SU-DHL-6 (cell line): ENCODE measurements at regions not wholly inside any gene's neighbourhood (a gene's known extent, or its start where the extent isn't known, plus 50 kb on each side); places are given as distances from the start of the nearest gene placed in this dataset.

ENCODE experiments used
- H2AFZ ChIP-seq: fragments of 200-600 bp; sonication (generic); 2 replicates; pipeline ENCODE4 v1.6.1; 2014; ENCODE audit warnings: low read depth, mild to moderate bottlenecking, moderate library complexity, mixed read lengths, antibody characterized with exemption, low read length; ENCODE audit not compliant: severe bottlenecking
- H3F3A ChIP-seq: fragments of 200-600 bp; shearing (Covaris generic); 2 replicates; pipeline ENCODE4 v1.6.0; 2016; ENCODE audit warnings: antibody characterized with exemption, mild to moderate bottlenecking; ENCODE audit not compliant: insufficient read depth
- H3K27ac ChIP-seq: fragments of 200-600 bp; sonication (generic); 2 replicates; pipeline ENCODE4 v1.5.1; 2016; ENCODE audit warnings: low read depth, mild to moderate bottlenecking, low read length, moderate library complexity, mixed read lengths
- H3K27me3 ChIP-seq: fragments of 200-600 bp; sonication (generic), shearing (Covaris generic); 2 replicates; pipeline ENCODE4 v1.6.0; 2014; ENCODE audit warnings: mild to moderate bottlenecking, low read length
- H3K36me3 ChIP-seq: fragments of 200-600 bp; sonication (generic); 2 replicates; pipeline ENCODE4 v1.6.1; 2014; ENCODE audit warnings: mild to moderate bottlenecking, low read length, mixed read lengths
- H3K4me2 ChIP-seq: fragments of 300-600, 200-600 bp; shearing (Covaris generic), sonication (generic); 2 replicates; pipeline ENCODE4 v1.6.0; 2014; ENCODE audit warnings: low read length, low read depth, mild to moderate bottlenecking; ENCODE audit not compliant: poor library complexity, severe bottlenecking
- H3K4me3 ChIP-seq: fragments of 200-600 bp; sonication (generic); 2 replicates; pipeline ENCODE4 v1.5.1; 2014; ENCODE audit warnings: antibody characterized with exemption, low read length, mild to moderate bottlenecking, mixed read lengths; ENCODE audit not compliant: insufficient read depth, poor library complexity, severe bottlenecking
- H3K79me2 ChIP-seq: fragments of 200-600 bp; sonication (generic); 2 replicates; pipeline ENCODE4 v1.6.1; 2014; ENCODE audit warnings: mild to moderate bottlenecking, low read length, moderate library complexity; ENCODE audit not compliant: insufficient read depth
- H3K9ac ChIP-seq: fragments of 200-600 bp; sonication (generic); 2 replicates; pipeline ENCODE4 v1.7.0; 2014; ENCODE audit warnings: mild to moderate bottlenecking, low read length
- H3K9me2 ChIP-seq: fragments of 200-600 bp; sonication (generic); replicated peaks from 2 replicates; pipeline ENCODE4 v1.6.1; 2014; ENCODE audit warnings: low read length; ENCODE audit not compliant: insufficient read depth
- H3K9me3 ChIP-seq: fragments of 200-600 bp; sonication (generic); 2 replicates; pipeline ENCODE4 v1.6.1; 2014; ENCODE audit warnings: low read length, mixed read lengths; ENCODE audit not compliant: insufficient read depth
- H4K20me1 ChIP-seq: fragments of 200-600 bp; sonication (generic); 2 replicates; pipeline ENCODE4 v1.6.1; 2014; ENCODE audit warnings: low read depth, mild to moderate bottlenecking, antibody characterized with exemption, low read length, moderate library complexity, mixed read lengths
- EZH2phosphoT487 ChIP-seq: fragments of 200-600 bp; sonication (generic), shearing (Covaris generic); conservative IDR thresholded peaks from 2 replicates; pipeline ENCODE4 v1.6.1; 2018; ENCODE audit warnings: mild to moderate bottlenecking, antibody characterized with exemption, low read length, moderate library complexity, mixed read lengths
- TF ChIP-seq, protein P1 (sequence below): fragments of 200-600 bp; sonication (generic); IDR thresholded peaks from one replicate; pipeline ENCODE4 v1.5.1; 2017; ENCODE audit warnings: antibody characterized with exemption, mild to moderate bottlenecking, low read length, moderate library complexity; ENCODE audit not compliant: insufficient read depth, poor library complexity, severe bottlenecking

DNA sequence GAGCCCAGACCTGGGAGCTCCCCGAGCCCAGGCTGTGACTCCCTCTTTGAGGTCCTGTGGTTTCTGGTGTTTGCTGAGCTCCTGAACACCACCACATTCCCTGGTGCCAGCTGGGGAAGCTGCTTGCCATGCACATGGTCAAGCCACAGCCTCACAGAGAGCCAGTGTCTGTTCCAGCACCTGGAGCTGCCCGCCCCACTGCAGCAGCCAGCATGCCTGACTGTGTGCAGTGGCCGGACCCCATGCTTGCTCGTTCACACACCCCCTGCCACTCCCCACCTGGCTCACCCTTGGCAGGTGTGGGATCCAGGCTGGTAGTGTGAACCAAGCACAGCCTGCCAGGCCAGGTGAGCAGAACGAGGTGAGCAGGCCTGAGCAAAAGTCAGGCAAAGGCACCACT lies 95.6 kb upstream of the FAM9C start:
- TF ChIP-seq, protein P1, sequence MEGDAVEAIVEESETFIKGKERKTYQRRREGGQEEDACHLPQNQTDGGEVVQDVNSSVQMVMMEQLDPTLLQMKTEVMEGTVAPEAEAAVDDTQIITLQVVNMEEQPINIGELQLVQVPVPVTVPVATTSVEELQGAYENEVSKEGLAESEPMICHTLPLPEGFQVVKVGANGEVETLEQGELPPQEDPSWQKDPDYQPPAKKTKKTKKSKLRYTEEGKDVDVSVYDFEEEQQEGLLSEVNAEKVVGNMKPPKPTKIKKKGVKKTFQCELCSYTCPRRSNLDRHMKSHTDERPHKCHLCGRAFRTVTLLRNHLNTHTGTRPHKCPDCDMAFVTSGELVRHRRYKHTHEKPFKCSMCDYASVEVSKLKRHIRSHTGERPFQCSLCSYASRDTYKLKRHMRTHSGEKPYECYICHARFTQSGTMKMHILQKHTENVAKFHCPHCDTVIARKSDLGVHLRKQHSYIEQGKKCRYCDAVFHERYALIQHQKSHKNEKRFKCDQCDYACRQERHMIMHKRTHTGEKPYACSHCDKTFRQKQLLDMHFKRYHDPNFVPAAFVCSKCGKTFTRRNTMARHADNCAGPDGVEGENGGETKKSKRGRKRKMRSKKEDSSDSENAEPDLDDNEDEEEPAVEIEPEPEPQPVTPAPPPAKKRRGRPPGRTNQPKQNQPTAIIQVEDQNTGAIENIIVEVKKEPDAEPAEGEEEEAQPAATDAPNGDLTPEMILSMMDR, result no peak
- no peak for TF ChIP-seq EZH2phosphoT487
- H3F3A ChIP-seq, result no peaks in the 10 kb centered on the region
- no peak overlapping the region for H3K4me3 ChIP-seq
- no peaks in the 10 kb centered on the region for H3K36me3 ChIP-seq
- H3K79me2 ChIP-seq, result no peaks in the 10 kb centered on the region
- H2AFZ ChIP-seq, result no peak overlapping the region
- H3K27me3 ChIP-seq, result no peaks in the 10 kb centered on the region
- no peaks in the 10 kb centered on the region for H4K20me1 ChIP-seq
- H3K9me3 ChIP-seq, result peaks cover 9% of the 10 kb centered on the region; the same call in 1 of the 2 replicates
- H3K9me2 ChIP-seq, result no peaks in the 10 kb centered on the region
- no peak overlapping the region for H3K27ac ChIP-seq
- H3K9ac ChIP-seq, result no peak overlapping the region
- no peak overlapping the region for H3K4me2 ChIP-seq

DNA sequence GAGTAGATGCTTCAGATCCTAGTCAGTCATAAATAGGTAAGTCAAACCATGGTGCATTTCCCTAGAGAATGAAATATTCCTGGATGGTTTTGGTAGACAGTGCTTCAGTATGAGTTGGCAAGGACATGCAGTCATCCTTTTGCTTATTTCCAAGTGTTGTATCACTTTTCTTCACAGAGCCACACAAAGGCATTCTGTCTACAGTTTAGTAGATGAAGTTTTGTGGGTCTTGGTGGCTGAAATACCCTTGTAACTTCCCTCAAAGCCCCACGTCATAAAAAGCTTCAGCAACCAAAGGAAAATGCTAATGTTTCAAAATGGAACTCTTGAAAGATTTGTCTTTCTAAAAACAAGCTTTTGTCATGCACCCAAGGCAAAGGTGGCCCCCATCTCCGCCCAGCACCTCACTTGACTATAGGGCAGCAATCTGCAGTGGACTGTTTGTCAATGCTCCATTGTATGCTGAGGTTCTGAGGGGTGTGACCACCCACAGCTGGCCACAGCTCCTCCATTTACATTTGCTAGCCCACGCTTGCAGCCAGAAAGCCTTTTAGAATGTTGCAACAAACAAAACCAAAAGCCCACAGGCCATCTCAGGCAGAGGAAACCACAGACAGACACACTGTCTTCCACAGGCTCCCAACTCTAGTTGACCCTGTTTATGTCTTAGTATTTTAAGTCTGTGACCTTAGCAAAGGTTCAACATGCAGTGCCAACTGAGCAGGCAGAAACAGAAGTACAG lies 87.1 kb upstream of the FAM9C start:
- Histone ChIP-seq H3K9me3 (no peaks in the 10 kb centered on the region), H4K20me1 (no peaks in the 10 kb centered on the region), H3K36me3 (no peaks in the 10 kb centered on the region), H3F3A (no peaks in the 10 kb centered on the region), H3K27ac (no peak overlapping the region), H3K79me2 (no peaks in the 10 kb centered on the region), H3K9me2 (no peaks in the 10 kb centered on the region), H3K27me3 (no peaks in the 10 kb centered on the region), H3K4me2 (no peak overlapping the region), H3K4me3 (no peak overlapping the region), H3K9ac (no peak overlapping the region), H2AFZ (no peak overlapping the region)
- TF ChIP-seq, protein P1, result no peak
- no peak for TF ChIP-seq EZH2phosphoT487

DNA sequence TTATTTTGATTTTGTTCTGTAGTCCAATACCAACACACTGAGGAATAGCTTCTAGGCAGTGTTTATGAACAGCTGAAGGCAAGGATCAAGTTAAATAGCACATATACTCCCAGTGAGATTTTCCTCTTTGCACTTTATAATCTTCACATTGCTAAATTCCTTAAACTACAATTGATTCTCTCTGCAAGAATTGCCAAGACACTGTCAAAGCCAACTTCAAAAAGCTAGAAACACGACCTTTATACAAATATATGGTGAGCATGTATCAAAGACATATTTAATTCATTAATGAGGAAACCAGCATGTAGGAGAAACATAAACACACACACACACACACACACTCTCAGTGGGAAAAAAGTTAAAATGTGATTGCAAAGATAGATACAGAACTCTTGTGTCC lies 86.4 kb upstream of the FAM9C start:
- TF ChIP-seq, protein P1, result no peak
- TF ChIP-seq EZH2phosphoT487, result no peak
- H3K27ac ChIP-seq, result no peak overlapping the region
- no peak overlapping the region for H3K4me2 ChIP-seq
- no peaks in the 10 kb centered on the region for H3K27me3 ChIP-seq
- H3F3A ChIP-seq, result no peaks in the 10 kb centered on the region
- H3K79me2 ChIP-seq, result no peaks in the 10 kb centered on the region
- H3K9ac ChIP-seq, result no peak overlapping the region
- H3K36me3 ChIP-seq, result no peaks in the 10 kb centered on the region
- H4K20me1 ChIP-seq, result no peaks in the 10 kb centered on the region
- H3K9me3 ChIP-seq, result no peaks in the 10 kb centered on the region
- no peak overlapping the region for H2AFZ ChIP-seq
- no peak overlapping the region for H3K4me3 ChIP-seq
- H3K9me2 ChIP-seq, result no peaks in the 10 kb centered on the region
